Tibial nerve (tissue), 4 donors: ENCODE measurements at regions not wholly inside any gene's neighbourhood (a gene's known extent, or its start where the extent isn't known, plus 50 kb on each side); places are given as distances from the start of the nearest gene placed in this dataset.

Experiments used
- EP300 ChIP-seq, 2 donors: sonication (generic); formaldehyde crosslinking; IDR thresholded peaks; one replicate each; pipeline ENCODE4 v1.6.1; 2017; ENCODE audit warnings: antibody characterized with exemption in 2 of 2, mild to moderate bottlenecking in 1 of 2
- POLR2A ChIP-seq, 2 donors: fragments of 450-650 bp; IDR thresholded peaks; one replicate each; pipeline ENCODE4 v1.6.1; 2017; ENCODE audit warnings: antibody characterized with exemption in 2 of 2, mild to moderate bottlenecking in 2 of 2, moderate library complexity in 2 of 2
- TF ChIP-seq, protein P1 (sequence below), 5 experiments: fragments of 200-600 bp in 3 of 5; fragments of 450-650 bp in 2 of 5; sonication (generic) in 3 of 5; IDR thresholded peaks; one replicate each; pipeline ENCODE4 v1.5.1; 2016 to 2019; ENCODE audit warnings: antibody characterized with exemption in 5 of 5, mild to moderate bottlenecking in 3 of 5, moderate library complexity in 2 of 5

DNA sequence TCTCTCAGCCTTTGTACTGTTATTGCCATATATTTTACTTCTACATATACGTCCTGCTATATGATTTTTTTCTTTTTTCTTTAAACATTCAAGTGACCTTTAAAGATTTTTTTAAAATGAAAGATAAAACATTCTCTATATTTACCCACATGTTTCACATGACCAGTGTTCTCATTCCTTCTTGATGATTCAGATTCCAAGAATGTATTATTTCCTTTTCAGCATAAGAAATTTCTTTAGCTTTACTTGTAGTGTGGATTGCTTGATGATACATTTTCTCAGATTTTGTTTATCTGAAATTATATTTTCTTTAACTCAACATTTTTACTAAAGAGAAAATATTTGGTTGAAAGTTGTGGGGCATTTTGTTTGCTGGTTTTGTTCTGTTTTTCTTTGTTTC, 792.1 kb downstream of the BRINP1 start:
- TF ChIP-seq, protein P1, sequence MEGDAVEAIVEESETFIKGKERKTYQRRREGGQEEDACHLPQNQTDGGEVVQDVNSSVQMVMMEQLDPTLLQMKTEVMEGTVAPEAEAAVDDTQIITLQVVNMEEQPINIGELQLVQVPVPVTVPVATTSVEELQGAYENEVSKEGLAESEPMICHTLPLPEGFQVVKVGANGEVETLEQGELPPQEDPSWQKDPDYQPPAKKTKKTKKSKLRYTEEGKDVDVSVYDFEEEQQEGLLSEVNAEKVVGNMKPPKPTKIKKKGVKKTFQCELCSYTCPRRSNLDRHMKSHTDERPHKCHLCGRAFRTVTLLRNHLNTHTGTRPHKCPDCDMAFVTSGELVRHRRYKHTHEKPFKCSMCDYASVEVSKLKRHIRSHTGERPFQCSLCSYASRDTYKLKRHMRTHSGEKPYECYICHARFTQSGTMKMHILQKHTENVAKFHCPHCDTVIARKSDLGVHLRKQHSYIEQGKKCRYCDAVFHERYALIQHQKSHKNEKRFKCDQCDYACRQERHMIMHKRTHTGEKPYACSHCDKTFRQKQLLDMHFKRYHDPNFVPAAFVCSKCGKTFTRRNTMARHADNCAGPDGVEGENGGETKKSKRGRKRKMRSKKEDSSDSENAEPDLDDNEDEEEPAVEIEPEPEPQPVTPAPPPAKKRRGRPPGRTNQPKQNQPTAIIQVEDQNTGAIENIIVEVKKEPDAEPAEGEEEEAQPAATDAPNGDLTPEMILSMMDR (IDR thresholded peaks at IDR 0.05), result no peak
- TF ChIP-seq POLR2A (IDR thresholded peaks at IDR 0.05) (no peak), EP300 (IDR thresholded peaks at IDR 0.05) (no peak)
